Lower lobe of right lung (tissue), 2 donors: ENCODE measurements at regions not wholly inside any gene's neighbourhood (a gene's known extent, or its start where the extent isn't known, plus 50 kb on each side); places are given as distances from the start of the nearest gene placed in this dataset.

Experiments used
- ATAC-seq, 2 donors: fragments of 200-7000 bp; cut with Tn5 transposase; one replicate each; pipeline ENCODE4 v1.9.1; 2020 to 2022; ENCODE audit warnings: mild to moderate bottlenecking in 2 of 2, moderate library complexity in 2 of 2
- DNase-seq: peaks from one replicate; pipeline ENCODE4 v3.0.0-alpha.2; 2020
- H3K27ac ChIP-seq: fragments of 200-600 bp; one replicate; pipeline ENCODE4 v1.8.0; 2022
- H3K27me3 ChIP-seq: fragments of 200-600 bp; one replicate; pipeline ENCODE4 v1.8.0; 2022; ENCODE audit warnings: low read depth
- H3K36me3 ChIP-seq: fragments of 200-600 bp; one replicate; pipeline ENCODE4 v1.8.0; 2022; ENCODE audit warnings: mild to moderate bottlenecking
- H3K4me1 ChIP-seq: fragments of 200-600 bp; one replicate; pipeline ENCODE4 v1.8.0; 2022
- H3K4me3 ChIP-seq: fragments of 200-600 bp; one replicate; pipeline ENCODE4 v1.8.0; 2022; ENCODE audit warnings: mild to moderate bottlenecking
- H3K9me3 ChIP-seq: fragments of 200-600 bp; one replicate; pipeline ENCODE4 v1.8.0; 2022
- intact Hi-C: fragments of 100-400 bp; cut with DNase I; formaldehyde crosslinking; loops from one replicate; pipeline ENCODE4 v1.11.0; 2022
- TF ChIP-seq, protein P1 (sequence below): fragments of 200-600 bp; IDR thresholded peaks from one replicate; pipeline ENCODE4 v1.8.0; 2022; ENCODE audit warnings: antibody characterized with exemption, mild to moderate bottlenecking
- donor health status: DM: no; HTN: yes; CAD: no; lungs with severe emphysema.

DNA sequence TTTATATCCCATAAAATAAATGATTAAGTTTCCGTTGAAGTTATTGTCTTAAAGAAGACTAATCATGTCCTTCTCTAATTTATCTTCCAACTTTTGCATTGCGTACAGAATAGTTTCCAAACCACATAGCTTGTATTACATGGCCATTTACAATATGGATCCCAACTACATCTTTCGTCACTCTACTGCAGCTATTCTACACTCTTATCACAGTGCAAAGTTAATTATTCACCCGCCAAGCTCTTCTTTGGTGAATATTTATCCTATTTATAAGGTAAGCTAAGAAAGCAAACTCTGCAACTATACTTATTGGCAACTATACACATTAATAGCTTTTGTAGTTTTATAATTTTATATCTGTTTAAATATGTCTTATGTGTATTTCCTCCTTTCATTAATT is 75.9 kb upstream of the ADAMTS19 start:
- no peak for ATAC-seq

DNA sequence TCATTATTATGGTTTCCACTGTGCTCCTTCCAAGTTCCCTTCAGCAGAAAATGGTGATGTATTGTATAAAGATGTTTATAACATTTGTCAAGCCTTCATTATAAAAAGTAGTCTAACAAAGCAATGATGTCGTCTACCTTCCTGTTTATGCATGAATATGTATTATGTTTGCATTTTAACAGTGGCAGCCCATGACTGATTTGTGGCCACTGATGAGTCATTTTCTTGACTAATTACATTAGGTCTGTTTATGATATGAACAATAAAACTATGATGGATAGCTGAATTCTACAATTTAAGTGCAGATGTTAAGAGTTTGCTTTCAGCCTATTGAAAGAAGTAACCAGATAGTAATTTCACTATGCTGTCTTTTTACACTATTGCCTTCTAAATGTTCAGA is 75.4 kb upstream of the ADAMTS19 start:
- ATAC-seq (no peak), DNase-seq (no peak)
- no peak overlapping the region for H3K4me3 ChIP-seq
- no peaks in the 10 kb centered on the region for H3K27me3 ChIP-seq
- H3K27ac ChIP-seq = no peak overlapping the region
- H3K36me3 ChIP-seq = no peaks in the 10 kb centered on the region
- no peaks in the 10 kb centered on the region for H3K4me1 ChIP-seq
- intact Hi-C loops = no loop called here
- TF ChIP-seq, protein P1, sequence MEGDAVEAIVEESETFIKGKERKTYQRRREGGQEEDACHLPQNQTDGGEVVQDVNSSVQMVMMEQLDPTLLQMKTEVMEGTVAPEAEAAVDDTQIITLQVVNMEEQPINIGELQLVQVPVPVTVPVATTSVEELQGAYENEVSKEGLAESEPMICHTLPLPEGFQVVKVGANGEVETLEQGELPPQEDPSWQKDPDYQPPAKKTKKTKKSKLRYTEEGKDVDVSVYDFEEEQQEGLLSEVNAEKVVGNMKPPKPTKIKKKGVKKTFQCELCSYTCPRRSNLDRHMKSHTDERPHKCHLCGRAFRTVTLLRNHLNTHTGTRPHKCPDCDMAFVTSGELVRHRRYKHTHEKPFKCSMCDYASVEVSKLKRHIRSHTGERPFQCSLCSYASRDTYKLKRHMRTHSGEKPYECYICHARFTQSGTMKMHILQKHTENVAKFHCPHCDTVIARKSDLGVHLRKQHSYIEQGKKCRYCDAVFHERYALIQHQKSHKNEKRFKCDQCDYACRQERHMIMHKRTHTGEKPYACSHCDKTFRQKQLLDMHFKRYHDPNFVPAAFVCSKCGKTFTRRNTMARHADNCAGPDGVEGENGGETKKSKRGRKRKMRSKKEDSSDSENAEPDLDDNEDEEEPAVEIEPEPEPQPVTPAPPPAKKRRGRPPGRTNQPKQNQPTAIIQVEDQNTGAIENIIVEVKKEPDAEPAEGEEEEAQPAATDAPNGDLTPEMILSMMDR = no peak
- H3K9me3 ChIP-seq = no peaks in the 10 kb centered on the region

More for the DNA sequence above, 75.9 kb upstream of the ADAMTS19 start:
- intact Hi-C loops = no loop called here
- no peaks in the 10 kb centered on the region for H3K27me3 ChIP-seq
- no peak overlapping the region for H3K27ac ChIP-seq
- TF ChIP-seq, protein P1 = no peak
- no peaks in the 10 kb centered on the region for H3K36me3 ChIP-seq
- DNase-seq = no peak
- H3K4me1 ChIP-seq = no peaks in the 10 kb centered on the region
- H3K4me3 ChIP-seq = no peak overlapping the region
- no peaks in the 10 kb centered on the region for H3K9me3 ChIP-seq

DNA sequence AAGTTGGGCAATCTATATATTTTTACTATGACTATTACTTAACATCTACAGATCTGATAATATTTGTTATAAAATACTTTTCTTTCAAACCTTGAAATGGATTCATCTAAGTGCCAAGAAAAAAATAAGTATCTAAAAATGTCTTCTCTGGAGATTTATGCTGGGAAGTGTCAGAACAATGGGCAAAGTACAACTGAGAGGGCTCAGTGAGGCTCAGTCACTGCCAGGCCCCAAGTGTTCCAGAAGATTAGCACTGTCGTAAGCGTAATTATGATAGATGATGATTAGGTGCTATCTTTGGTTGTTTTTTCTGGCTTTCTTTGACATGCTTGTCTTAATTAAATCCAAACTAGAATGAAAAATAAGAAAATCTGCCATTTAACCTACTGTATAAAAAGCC is 72.2 kb upstream of the ADAMTS19 start:
- Histone ChIP-seq H3K4me1 (no peaks in the 10 kb centered on the region), H3K36me3 (no peaks in the 10 kb centered on the region), H3K4me3 (no peak overlapping the region), H3K9me3 (no peaks in the 10 kb centered on the region), H3K27me3 (no peaks in the 10 kb centered on the region), H3K27ac (no peak overlapping the region)
- DNase-seq (no peak), ATAC-seq (no peak)
- intact Hi-C loops = no loop called here
- TF ChIP-seq, protein P1 = no peak

DNA sequence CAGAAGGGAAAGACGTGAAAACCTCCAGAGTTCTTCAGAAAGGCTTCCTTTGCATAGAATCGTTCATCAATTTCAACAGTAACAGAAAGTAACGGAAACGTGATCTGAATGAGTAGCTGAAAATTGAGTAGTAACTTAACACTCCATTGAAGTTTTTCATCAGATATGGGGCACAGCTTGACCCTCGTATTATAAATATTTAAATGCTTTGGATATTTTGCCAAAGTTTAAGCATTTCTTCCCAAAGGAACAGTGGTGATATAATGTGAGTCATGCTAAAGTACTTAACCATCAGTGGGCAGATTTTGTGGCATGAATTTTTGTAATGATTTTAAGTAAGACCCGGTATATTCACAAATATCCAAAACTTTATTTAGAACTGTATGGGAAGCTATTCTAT is 67.4 kb upstream of the ADAMTS19 start:
- H3K4me1 ChIP-seq = no peaks in the 10 kb centered on the region
- ATAC-seq (no peak), DNase-seq (no peak)
- no peak overlapping the region for H3K27ac ChIP-seq
- TF ChIP-seq, protein P1 = no peak
- intact Hi-C loops = no loop called here
- H3K36me3 ChIP-seq = no peaks in the 10 kb centered on the region
- no peaks in the 10 kb centered on the region for H3K9me3 ChIP-seq
- H3K27me3 ChIP-seq = no peaks in the 10 kb centered on the region
- no peak overlapping the region for H3K4me3 ChIP-seq

DNA sequence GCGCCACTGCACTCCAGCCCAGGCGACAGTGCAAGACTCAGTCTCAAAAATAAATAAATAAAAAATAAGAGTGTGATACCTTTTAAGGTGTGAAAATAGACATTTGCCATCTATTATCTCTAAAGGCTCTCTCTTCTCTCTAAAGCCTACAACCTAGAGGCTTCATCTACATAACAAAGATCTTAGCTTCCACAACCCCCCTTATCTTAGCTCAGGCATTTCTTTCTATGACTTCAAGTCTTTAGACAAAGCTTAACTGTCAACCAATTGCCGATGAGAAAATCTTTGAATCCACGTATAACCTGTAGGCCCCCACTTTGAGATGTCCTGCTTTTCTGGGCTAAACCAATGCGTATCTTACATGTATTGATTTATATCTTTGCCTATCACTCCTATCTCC is 64.9 kb upstream of the ADAMTS19 start:
- H3K4me1 ChIP-seq = no peaks in the 10 kb centered on the region
- no peak for DNase-seq
- intact Hi-C loops = no loop called here
- no peaks in the 10 kb centered on the region for H3K9me3 ChIP-seq
- no peak overlapping the region for H3K27ac ChIP-seq
- no peak overlapping the region for H3K4me3 ChIP-seq
- no peaks in the 10 kb centered on the region for H3K36me3 ChIP-seq
- ATAC-seq = no peak
- TF ChIP-seq, protein P1 = no peak
- no peaks in the 10 kb centered on the region for H3K27me3 ChIP-seq
